ENCODE measurements at regions not wholly inside any gene's neighbourhood (a gene's known extent, or its start where the extent isn't known, plus 50 kb on each side); places are given as distances from the start of the nearest gene placed in this dataset.
"Not testable (repeated sequence)": the region's sequence is repeated elsewhere in the genome, so short reads cannot be mapped to it uniquely, and the experiment has no call there.

- DNase-seq (ENCODE audit: insufficient read length) (no peak), FAIRE-seq (no peak)
- no peak for TF ChIP-seq TAF1 (IDR thresholded peaks at IDR 0.05; ENCODE audit: borderline replicate concordance, low read depth, low read length)
- TF ChIP-seq POLR2AphosphoS5 (IDR thresholded peaks at IDR 0.05; ENCODE audit: low read depth, low read length), result no peak
- no peak for TF ChIP-seq POLR2A (IDR thresholded peaks at IDR 0.05; ENCODE audit: low read depth, low read length)
These were observed 181.5 kb upstream of the ISL1 start for GRCh38 chr5:51201708-51202107.

- FAIRE-seq, result no peak
- no peak for DNase-seq (ENCODE audit: insufficient read length)
- TF ChIP-seq POLR2AphosphoS5 (IDR thresholded peaks at IDR 0.05; ENCODE audit: low read depth, low read length), result no peak
- no peak for TF ChIP-seq POLR2A (IDR thresholded peaks at IDR 0.05; ENCODE audit: low read depth, low read length)
- TF ChIP-seq TAF1 (IDR thresholded peaks at IDR 0.05; ENCODE audit: borderline replicate concordance, low read depth, low read length), result no peak
These were observed 181.1 kb upstream of the ISL1 start for GRCh38 chr5:51202161-51202560.

GRCh38 chr5:51203598-51203997, 179.7 kb upstream of the ISL1 start:
- FAIRE-seq (no peak), DNase-seq (ENCODE audit: insufficient read length) (no peak)
- TF ChIP-seq TAF1 (IDR thresholded peaks at IDR 0.05; ENCODE audit: borderline replicate concordance, low read depth, low read length) (no peak), POLR2AphosphoS5 (IDR thresholded peaks at IDR 0.05; ENCODE audit: low read depth, low read length) (no peak), POLR2A (IDR thresholded peaks at IDR 0.05; ENCODE audit: low read depth, low read length) (no peak)

- TF ChIP-seq POLR2A (IDR thresholded peaks at IDR 0.05; ENCODE audit: low read depth, low read length) (no peak), TAF1 (IDR thresholded peaks at IDR 0.05; ENCODE audit: borderline replicate concordance, low read depth, low read length) (no peak), POLR2AphosphoS5 (IDR thresholded peaks at IDR 0.05; ENCODE audit: low read depth, low read length) (no peak)
- FAIRE-seq, result no peak
These were observed 175.0 kb upstream of the ISL1 start for GRCh38 chr5:51208296-51208695.

GRCh38 chr5:51214746-51215145, 168.5 kb upstream of the ISL1 start:
- TF ChIP-seq POLR2A (IDR thresholded peaks at IDR 0.05; ENCODE audit: low read depth, low read length) (no peak), POLR2AphosphoS5 (IDR thresholded peaks at IDR 0.05; ENCODE audit: low read depth, low read length) (no peak), TAF1 (IDR thresholded peaks at IDR 0.05; ENCODE audit: borderline replicate concordance, low read depth, low read length) (no peak)
- no peak for FAIRE-seq
- DNase-seq (ENCODE audit: insufficient read length), result no peak

More at GRCh38 chr5:51208296-51208695, 175.0 kb upstream of the ISL1 start:
- DNase-seq (ENCODE audit: insufficient read length), result no peak

- no peak for DNase-seq (ENCODE audit: insufficient read length)
- TF ChIP-seq POLR2A (IDR thresholded peaks at IDR 0.05; ENCODE audit: low read depth, low read length), result no peak
- no peak for FAIRE-seq
These were observed 157.2 kb upstream of the ISL1 start for GRCh38 chr5:51225789-51226742.

- DNase-seq (ENCODE audit: insufficient read length) (no peak), FAIRE-seq (no peak)
- no peak for TF ChIP-seq TAF1 (IDR thresholded peaks at IDR 0.05; ENCODE audit: borderline replicate concordance, low read depth, low read length)
- no peak for TF ChIP-seq POLR2AphosphoS5 (IDR thresholded peaks at IDR 0.05; ENCODE audit: low read depth, low read length)
- TF ChIP-seq POLR2A (IDR thresholded peaks at IDR 0.05; ENCODE audit: low read depth, low read length), result no peak
These were observed 155.2 kb upstream of the ISL1 start for GRCh38 chr5:51227963-51228470.

GRCh38 chr5:51230336-51230735, 152.9 kb upstream of the ISL1 start:
- DNase-seq (ENCODE audit: insufficient read length) (no peak), FAIRE-seq (no peak)
- TF ChIP-seq TAF1 (IDR thresholded peaks at IDR 0.05; ENCODE audit: borderline replicate concordance, low read depth, low read length) (no peak), POLR2AphosphoS5 (IDR thresholded peaks at IDR 0.05; ENCODE audit: low read depth, low read length) (no peak), POLR2A (IDR thresholded peaks at IDR 0.05; ENCODE audit: low read depth, low read length) (no peak)

GRCh38 chr5:51242456-51242855, 140.8 kb upstream of the ISL1 start:
- DNase-seq (ENCODE audit: insufficient read length), result no peak
- no peak for FAIRE-seq
- no peak for TF ChIP-seq POLR2AphosphoS5 (IDR thresholded peaks at IDR 0.05; ENCODE audit: low read depth, low read length)
- no peak for TF ChIP-seq POLR2A (IDR thresholded peaks at IDR 0.05; ENCODE audit: low read depth, low read length)
- no peak for TF ChIP-seq TAF1 (IDR thresholded peaks at IDR 0.05; ENCODE audit: borderline replicate concordance, low read depth, low read length)

- FAIRE-seq; DNase-seq (ENCODE audit: insufficient read length): not testable (repeated sequence)
These were observed 132.3 kb upstream of the ISL1 start for GRCh38 chr5:51250957-51251356.

GRCh38 chr5:51271261-51271660, 112.0 kb upstream of the ISL1 start:
- TF ChIP-seq POLR2AphosphoS5 (IDR thresholded peaks at IDR 0.05; ENCODE audit: low read depth, low read length) (no peak), POLR2A (IDR thresholded peaks at IDR 0.05; ENCODE audit: low read depth, low read length) (no peak), TAF1 (IDR thresholded peaks at IDR 0.05; ENCODE audit: borderline replicate concordance, low read depth, low read length) (no peak)
- FAIRE-seq (no peak), DNase-seq (ENCODE audit: insufficient read length) (no peak)

GRCh38 chr5:51273021-51273420, 110.2 kb upstream of the ISL1 start:
- no peak for TF ChIP-seq TAF1 (IDR thresholded peaks at IDR 0.05; ENCODE audit: borderline replicate concordance, low read depth, low read length)
- no peak for TF ChIP-seq POLR2A (IDR thresholded peaks at IDR 0.05; ENCODE audit: low read depth, low read length)

More at GRCh38 chr5:51273021-51273420, 110.2 kb upstream of the ISL1 start:
- FAIRE-seq (no peak), DNase-seq (ENCODE audit: insufficient read length) (no peak)
